ENCODE measurements at regions not wholly inside any gene's neighbourhood (a gene's known extent, or its start where the extent isn't known, plus 50 kb on each side); places are given as distances from the start of the nearest gene placed in this dataset.

DNA sequence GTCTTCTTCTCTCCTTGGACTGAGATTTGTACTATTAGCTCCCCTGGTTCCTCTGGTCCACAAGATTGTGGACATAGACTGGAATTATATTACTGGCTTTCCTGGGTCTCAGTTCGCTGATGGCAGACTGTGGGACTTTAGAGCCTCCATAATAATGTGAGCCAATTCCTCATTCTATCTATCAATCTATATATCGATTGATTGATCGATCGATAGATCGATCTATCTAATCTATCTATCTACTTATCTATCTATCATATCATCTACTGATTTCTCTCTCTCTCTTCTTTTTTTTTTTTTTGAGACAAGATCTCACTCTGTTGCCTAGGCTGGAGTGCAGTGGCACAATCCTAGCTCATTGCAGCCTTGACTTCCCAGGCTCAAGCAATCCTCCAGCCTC is 51.5 kb upstream of the DDR1 start:
- intact Hi-C loops (cut with micrococcal nuclease) (no loop called here), in situ Hi-C loops (cut with MboI) (no loop called here)
- Histone ChIP-seq H3K79me2 (ENCODE audit: control insufficient read depth, insufficient read depth, low read length) (no peaks in the 10 kb centered on the region), H3K9me1 (ENCODE audit: control insufficient read depth, insufficient read depth, low read length) (no peaks in the 10 kb centered on the region), H2AFZ (ENCODE audit: low read depth, low read length) (no peak overlapping the region), H3K27ac (ENCODE audit: extremely low read depth, low read depth, low read length) (no peak overlapping the region), H3K9ac (ENCODE audit: insufficient read depth in 1 of 2, low read depth in 2 of 2, low read length in 2 of 2) (no peak overlapping the region), H3K27me3 (ENCODE audit: control insufficient read depth in 2 of 2, insufficient read depth in 2 of 2, low read length in 2 of 2) (no peaks in the 10 kb centered on the region), H3K36me3 (ENCODE audit: control insufficient read depth, insufficient read depth, low read length) (no peaks in the 10 kb centered on the region), H4K20me1 (replicated peaks; ENCODE audit: control insufficient read depth, insufficient read depth, low read length) (no peaks in the 10 kb centered on the region), H3K4me2 (ENCODE audit: insufficient read depth, low read length) (no peak overlapping the region), H3K4me3 (no peak overlapping the region), H3K9me3 (replicated peaks; ENCODE audit: control insufficient read depth, insufficient read depth, low read depth, low read length) (no peaks in the 10 kb centered on the region), H3K4me1 (replicated peaks in 1 of 2; ENCODE audit: control insufficient read depth in 2 of 2, insufficient read depth in 2 of 2, low read length in 2 of 2) (peaks cover 11 to 22% of the 10 kb centered on the region in 2 experiments)
- FAIRE-seq (no peak), DNase-seq (ENCODE audit: extremely low read depth in 1 of 4, low spot score in 3 of 4) (no peak), ATAC-seq (no peak)
- WGBS (ENCODE audit: insufficient coverage, low coverage, missing lambda C conversion rate), result 48% methylated on average over 5 of the region's 5 CpGs
- TF ChIP-seq, protein P1, sequence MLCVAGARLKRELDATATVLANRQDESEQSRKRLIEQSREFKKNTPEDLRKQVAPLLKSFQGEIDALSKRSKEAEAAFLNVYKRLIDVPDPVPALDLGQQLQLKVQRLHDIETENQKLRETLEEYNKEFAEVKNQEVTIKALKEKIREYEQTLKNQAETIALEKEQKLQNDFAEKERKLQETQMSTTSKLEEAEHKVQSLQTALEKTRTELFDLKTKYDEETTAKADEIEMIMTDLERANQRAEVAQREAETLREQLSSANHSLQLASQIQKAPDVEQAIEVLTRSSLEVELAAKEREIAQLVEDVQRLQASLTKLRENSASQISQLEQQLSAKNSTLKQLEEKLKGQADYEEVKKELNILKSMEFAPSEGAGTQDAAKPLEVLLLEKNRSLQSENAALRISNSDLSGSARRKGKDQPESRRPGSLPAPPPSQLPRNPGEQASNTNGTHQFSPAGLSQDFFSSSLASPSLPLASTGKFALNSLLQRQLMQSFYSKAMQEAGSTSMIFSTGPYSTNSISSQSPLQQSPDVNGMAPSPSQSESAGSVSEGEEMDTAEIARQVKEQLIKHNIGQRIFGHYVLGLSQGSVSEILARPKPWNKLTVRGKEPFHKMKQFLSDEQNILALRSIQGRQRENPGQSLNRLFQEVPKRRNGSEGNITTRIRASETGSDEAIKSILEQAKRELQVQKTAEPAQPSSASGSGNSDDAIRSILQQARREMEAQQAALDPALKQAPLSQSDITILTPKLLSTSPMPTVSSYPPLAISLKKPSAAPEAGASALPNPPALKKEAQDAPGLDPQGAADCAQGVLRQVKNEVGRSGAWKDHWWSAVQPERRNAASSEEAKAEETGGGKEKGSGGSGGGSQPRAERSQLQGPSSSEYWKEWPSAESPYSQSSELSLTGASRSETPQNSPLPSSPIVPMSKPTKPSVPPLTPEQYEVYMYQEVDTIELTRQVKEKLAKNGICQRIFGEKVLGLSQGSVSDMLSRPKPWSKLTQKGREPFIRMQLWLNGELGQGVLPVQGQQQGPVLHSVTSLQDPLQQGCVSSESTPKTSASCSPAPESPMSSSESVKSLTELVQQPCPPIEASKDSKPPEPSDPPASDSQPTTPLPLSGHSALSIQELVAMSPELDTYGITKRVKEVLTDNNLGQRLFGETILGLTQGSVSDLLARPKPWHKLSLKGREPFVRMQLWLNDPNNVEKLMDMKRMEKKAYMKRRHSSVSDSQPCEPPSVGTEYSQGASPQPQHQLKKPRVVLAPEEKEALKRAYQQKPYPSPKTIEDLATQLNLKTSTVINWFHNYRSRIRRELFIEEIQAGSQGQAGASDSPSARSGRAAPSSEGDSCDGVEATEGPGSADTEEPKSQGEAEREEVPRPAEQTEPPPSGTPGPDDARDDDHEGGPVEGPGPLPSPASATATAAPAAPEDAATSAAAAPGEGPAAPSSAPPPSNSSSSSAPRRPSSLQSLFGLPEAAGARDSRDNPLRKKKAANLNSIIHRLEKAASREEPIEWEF (CRISPR knock-in tag; IDR thresholded peaks at IDR 0.05), result peak; percentile 99
- no peak for TF ChIP-seq IFI16 (CRISPR knock-in tag; IDR thresholded peaks at IDR 0.05)
- no peak for TF ChIP-seq NFE2L1 (tag; IDR thresholded peaks at IDR 0.05; ENCODE audit: borderline replicate concordance, low read depth)
- ChIA-PET CTCF (ENCODE audit: low intra/inter-chr PET ratio) (no interaction called here), POLR2A (interaction anchor here (0.6 kb wide), 1 partner anchor 63 kb away, joined by 3 read pairs; no protein-coding TSS in a partner anchor)
- BruUV-seq (replicated peaks), result no TSS peak

Data from K562 (cell line).